GM19324 (cell line): ENCODE measurements at regions not wholly inside any gene's neighbourhood (a gene's known extent, or its start where the extent isn't known, plus 50 kb on each side); places are given as distances from the start of the nearest gene placed in this dataset.
"Not testable (repeated sequence)": the region's sequence is repeated elsewhere in the genome, so short reads cannot be mapped to it uniquely, and the experiment has no call there.

Experiments
- ATAC-seq: cut with Tn5 transposase; IDR thresholded peaks from one replicate; pipeline ENCODE4 v1.9.1; 2021; ENCODE audit warnings: mild to moderate bottlenecking, moderate library complexity; ENCODE audit not compliant: unreplicated experiment, low FRiP score

DNA sequence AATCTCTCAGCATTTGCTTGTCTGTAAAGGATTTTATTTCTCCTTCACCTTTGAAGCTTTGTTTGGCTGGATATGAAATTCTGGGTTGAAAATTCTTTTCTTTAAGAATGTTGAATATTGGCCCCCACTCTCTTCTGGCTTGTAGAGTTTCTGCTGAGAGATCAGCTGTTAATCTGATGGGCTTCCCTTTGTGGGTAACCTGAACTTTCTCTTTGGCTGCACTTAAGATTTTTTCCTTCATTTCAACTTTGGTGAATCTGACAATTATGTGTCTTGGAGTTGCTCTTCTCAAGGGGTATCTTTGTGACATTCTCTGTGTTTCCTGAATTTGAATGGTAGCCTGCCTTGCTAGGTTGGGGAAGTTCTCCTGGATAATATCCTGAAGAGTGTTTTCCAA lies 189.4 kb downstream of the TTC6 start:
- not testable (repeated sequence) for ATAC-seq

DNA sequence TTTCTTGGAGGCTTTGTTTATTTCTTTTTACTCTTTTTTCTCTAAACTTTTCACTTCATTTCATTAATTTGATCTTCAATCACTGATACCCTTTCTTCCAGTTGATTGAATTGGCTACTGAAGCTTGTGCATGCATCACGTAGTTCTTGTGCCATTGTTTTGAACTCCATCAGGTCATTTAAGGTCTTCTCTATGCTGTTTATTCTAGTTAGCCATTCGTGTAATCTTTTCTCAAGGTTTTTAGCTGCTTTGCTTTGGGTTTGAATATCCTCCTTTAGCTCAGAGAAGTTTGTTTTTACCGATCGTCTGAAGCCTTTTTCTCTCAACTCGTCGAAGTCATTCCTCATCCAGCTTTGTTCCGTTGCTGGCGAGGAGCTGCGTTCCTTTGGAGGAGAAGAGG lies 189.9 kb downstream of the TTC6 start:
- not testable (repeated sequence) for ATAC-seq

DNA sequence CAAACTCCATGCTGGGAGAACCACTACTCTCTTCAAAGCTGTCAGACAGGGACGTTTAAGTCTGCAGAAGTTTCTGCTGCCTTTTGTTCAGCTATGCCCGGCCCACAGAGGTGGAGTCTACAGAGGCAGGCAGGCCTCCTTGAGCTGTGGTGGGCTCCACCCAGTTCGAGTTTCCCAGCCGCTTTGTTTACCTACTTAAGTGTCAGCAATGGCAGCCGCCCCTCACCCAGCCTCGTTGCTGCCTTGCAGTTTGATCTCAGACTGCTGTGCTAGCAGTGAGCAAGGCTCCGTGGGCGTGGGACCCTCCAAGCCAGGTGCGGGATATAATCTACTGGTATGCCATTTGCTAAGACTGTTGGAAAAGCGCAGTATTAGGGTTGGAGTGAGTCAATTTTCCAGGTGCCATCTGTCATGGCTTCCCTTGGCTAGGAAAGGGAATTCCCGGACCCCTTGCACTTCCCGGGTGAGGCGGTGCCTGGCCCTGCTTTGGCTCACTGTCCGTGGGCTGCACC lies 190.7 kb downstream of the TTC6 start:
- ATAC-seq: not testable (repeated sequence)

DNA sequence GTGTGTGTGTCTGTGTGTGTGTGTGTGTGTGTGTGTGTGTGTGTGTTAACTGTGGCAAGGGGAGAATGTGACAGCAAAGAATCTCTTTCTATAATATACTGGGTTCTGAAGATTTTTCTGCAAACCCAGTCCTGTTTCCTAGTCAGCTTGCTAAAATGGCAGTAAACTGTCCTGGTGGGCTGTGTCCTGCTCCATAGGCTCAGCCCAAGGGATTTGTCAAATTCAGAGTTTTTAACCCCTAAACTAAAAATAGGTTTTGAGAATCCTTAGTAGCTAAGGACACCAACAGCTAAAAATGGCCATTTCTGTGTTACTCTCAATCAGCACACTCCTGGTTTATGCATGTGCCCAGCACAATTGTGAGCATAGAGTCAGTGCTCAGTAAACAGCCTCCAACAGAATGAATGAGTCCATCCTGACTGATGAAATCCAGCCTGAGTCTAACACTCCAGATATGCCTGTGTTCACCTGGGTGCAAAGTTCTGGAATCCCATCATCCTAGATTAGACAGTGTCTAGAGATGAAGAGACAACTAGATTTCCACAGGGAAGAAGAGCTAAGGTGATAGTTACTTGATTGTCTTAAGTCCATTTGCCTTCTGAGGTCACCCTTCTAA lies 192.6 kb downstream of the TTC6 start:
- ATAC-seq: no peak

DNA sequence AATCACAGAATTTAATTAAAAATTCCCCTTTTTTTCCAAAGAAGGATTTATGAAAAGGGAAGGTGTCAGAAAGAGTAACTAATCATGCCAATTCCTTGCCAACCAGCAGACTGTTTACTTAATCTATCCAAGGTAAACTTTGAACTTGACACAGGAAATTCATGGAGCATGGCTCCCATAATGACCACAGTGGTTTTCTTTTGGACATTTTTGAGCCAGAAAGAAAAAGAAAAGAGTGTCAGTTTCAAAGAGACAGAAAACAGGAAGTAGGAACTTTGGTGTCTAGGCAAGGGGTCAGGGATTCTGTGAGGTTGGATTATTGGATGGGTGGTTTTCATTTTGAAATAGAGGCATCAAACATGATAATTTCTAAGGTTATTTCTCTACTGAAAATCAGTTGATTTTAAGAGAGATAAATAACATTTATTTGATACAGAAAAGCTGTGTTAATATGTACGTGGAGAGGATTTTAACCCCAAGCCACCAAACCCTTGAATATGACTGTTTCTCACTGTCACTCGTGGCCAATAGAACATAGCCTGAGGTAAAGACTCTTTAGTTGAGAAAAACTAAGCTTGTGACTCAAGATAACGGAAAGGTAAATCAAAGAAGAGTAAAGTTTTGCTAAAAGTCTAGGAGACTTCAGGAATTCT lies 196.1 kb downstream of the TTC6 start:
- ATAC-seq: no peak

DNA sequence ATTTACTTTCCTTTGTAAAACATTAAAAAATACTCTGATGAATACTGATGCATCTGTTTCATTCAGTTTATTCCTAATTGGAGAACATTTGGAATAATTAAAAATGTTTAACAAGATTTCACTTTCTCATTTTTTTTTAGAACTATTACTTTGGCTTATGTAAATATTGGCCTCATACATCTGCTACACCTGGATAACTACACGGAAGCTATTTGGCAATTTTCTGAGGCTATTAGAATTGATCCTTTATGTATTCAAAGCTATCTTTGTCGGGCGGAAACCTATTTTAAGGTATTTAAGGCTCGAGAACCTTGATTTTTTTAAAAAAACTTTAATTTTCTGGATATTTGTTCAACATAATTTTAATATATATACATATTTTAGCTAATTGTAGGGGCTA lies 196.7 kb downstream of the TTC6 start:
- ATAC-seq: no peak

DNA sequence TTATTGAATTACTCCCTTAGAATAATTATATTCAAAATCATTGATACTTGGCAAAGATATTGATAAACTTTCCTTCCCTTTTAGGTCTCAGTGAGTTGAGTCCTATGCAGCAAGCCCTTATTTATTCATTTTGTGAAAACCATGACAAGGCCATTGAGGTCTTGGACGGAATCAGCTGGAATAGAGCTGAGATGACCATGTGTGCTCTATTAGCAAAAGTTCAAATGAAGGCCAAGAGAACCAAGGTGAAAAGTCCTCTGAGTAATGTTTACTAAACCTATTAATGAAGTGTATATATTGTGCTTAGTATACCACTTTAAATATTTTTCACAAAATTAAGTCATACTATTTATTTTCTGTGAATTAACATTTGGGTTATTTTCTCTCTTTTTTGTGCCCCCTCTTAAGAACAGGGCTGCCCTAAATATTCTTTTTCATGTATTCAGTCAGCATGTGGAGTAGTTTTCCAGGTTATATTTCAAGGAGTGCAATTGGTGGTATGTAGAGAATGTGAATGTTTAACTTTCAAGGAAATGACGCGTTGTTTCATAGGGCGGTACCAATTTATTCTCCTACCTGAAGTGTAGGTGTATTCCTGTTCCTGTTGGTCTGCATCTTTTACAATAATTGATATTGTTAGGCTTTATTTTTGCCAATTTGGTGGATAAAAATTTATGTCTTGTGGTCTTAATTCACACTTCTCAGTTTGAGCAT lies 201.4 kb downstream of the TTC6 start:
- no peak for ATAC-seq

DNA sequence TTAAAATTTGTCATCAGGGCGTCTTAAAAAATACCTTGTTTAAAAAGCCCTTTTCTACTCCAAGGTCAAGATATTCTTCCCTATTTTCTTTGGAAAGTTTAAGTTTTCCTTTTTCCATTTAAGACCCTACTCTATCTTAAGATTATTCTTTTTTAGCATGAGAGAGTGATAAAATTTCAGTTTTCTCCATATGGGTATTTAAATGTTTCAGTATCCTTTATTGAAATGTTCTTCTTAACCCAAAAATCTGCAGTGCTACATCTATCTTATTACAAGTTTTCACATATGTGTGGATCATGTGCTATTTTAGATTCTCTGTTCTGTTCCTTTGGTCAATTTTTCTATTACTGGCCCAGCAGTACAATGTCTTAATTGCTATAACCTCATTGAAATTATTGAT lies 202.2 kb downstream of the TTC6 start:
- ATAC-seq: no peak

DNA sequence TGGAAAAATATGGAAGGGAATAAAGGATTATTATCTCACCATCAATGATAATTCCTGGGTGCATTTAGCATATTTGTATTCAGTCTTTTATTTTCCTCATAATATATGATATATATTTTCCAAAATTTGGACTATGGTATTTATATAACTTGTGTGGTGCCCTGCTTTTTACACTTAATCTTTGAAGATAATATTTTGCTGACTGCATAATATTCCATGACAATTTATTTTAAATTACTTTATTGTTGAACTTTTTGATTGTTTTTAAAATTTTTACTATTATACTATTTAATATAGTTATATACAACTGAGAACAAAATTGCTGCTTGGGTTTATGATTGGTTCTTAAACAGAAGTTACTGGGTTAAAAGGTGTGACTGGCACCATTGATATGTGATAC lies 212.3 kb downstream of the TTC6 start:
- no peak for ATAC-seq

DNA sequence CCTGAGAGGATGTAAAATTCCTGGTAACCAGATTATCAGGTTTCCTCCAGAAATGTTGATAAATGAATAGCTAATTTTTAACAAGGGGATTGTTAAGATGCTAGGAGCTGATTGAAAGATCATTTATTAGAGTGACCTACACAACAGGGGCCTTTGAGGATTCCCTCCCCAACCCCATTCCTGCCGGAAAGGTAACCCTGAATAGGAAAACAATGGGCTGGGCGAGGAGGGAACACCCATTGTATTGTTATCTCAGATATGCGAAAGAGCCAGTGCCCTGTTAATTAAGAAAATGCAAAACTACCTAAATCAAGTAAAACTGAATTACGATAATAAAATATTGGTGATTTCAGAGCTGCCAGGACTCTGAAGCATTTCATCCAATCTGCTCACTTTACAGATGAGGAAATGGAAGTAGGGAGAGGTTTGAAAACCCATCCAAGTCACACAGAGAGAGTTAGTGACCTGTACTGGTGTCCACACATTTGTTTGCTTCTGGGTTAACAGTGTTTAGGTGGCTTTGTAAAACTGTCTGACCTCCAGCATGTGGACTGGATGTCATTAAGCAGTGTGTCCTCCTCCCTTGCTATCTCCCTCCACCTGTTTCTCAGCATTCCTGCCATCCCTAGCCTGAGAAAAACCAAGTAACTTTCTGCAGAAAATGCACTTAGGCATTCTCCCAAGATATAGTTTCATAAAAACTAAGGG lies 214.8 kb downstream of the TTC6 start:
- no peak for ATAC-seq

DNA sequence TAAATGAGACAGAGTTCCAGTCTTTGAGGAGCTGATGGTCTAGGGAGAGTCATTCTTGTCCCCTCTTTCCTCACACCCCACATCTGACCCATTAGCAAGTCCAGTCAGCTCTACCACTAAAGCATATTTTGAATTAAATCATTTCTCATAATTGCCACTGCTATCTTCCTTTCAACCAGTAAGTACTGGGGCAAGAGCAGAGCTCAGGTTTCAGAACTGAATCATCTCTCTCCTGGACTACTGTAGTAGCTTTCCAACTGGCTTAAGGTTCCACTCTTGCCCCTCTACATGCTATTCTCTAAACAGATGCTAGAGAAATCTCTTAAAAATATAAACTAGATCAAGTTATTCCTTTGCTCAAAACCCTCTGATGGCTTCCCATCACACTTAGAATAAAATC lies 218.3 kb downstream of the TTC6 start:
- no peak for ATAC-seq

DNA sequence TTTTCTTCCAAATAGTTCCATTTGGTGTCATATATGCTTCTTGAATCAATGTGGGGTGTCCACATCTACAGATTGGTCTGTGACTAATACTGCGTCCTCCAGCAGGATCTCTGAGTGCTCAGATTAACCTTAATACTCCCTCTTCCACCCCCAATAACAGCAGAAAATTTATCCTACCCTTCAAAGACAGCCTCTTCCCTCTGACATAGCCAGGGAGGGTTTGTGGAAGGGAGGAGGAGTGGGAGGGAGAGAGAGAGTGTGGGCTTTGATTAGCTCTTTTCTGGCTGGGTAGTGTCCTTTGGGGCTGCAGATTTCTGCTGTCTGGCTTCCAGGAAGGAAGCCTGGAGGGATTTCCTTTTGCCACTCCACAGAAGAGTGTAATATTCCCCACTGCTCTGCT lies 220.7 kb downstream of the TTC6 start:
- ATAC-seq: no peak

DNA sequence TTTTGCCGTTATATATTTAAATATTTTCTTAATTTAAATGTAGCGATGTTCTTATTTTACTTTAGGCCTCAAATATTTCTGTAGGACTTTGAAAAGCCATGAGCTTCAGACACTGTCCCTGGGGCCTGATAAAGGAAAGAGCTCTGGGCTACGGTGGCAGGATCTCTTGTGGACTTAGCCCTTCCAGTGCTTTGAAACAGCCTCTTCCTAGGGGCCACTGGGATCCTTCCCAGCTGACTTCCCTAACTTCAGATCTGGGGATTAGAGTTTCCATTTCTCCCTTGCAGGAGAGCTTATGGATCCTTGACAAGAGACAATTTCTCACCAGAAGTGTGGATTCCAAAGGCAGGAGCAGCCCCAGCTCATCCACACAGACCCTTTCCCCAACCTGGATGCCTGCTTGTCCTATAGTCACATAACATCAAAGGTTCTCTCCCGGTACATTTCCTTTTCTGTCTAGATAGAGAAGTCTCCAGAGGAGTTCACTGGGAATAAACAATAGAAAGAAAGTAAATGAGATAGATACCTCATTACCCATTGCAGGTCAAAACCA lies 221.4 kb downstream of the TTC6 start:
- no peak for ATAC-seq

DNA sequence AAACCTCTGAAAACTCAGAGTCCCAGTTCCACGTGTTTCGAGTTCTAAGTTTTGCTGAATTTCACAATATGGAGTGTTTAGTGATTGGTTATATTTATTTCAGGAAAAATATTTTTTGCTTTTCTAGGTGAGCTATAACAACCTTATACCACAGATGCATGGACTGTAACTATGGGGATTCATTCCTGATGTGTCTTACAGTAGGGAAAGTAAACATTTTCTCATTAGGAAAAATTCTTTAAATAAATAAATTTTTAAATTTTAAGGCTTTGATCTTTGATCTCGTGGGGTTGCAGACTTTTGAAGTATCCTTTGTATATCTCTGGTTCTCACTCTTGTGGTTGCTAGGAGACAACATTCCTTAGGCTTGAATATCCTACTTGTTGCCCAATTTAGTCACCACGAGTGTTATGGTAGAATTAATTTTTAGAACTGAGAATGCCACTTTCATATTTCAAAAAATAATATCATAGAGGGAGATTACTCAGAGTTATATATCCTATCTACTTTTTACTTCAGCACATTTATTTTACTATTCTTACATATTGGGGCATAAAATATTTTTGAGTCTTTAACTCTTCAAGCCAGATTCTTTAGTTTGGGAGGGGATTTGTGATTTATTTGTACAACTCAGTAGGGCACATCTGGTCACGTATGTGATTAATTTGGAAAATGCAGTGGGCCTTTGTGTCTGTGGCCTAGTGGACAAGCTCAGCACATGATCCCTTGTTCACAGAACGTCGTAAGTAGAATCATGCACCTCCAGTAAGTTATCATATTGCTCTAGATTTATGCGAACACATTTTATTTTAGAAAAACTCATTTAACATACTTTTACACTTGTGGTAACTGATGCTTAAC lies 224.0 kb downstream of the TTC6 start:
- no peak for ATAC-seq

DNA sequence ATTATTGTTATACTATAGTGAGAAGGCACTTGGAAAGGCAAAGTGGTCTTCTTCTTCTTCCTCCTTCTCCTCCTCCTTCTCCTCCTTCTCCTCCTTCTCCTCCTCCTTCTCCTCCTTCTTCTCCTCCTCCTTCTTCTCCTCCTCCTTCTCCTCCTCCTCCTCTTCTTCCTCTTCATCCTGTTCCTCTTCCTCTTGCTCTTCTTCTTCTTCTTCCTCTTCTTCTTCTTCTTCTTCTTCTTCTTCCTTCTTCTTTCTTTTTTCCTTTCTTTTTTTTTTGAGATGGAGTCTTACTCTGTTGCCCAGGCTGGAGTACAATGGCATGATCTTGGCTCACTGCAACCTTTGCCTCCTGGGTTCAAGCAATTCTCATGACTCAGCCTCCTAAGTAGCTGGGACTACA lies 225.4 kb downstream of the TTC6 start:
- ATAC-seq: not testable (repeated sequence)

DNA sequence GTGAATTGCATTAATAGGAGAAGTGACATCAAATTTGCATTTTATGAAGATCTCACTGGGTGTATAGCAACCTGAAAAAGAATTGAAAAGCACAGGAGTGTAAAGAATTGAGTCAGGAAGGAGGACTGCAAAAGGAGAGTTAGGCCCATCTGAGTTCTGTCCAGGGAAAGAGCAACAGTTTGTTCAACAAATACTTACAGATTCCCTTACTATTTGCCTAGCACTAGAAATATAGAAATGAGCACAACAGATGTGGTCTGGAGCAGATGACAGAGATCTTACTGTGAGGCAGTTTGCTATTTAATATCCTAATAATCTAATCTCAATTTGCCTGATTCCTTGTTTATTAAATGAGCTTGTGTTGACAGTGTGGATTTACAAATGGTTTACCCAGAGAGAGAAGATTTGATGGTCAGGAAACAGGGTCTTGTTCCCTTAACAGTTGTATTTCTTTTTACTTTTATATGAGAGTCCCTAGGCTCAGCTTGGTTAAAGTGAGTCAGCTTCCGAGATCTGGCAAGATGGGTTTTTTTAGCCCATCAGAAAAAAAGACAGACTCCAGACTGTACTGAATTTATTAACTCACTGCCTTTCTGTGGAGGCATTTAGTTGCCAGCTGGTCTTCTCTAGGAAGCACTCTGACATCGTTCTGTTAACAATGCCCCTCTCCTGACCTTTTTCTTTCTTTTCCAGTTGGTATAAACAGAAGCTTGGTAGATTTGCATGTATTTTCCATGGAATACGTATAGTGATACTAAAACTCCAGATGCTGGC lies 229.7 kb downstream of the TTC6 start:
- no peak for ATAC-seq

DNA sequence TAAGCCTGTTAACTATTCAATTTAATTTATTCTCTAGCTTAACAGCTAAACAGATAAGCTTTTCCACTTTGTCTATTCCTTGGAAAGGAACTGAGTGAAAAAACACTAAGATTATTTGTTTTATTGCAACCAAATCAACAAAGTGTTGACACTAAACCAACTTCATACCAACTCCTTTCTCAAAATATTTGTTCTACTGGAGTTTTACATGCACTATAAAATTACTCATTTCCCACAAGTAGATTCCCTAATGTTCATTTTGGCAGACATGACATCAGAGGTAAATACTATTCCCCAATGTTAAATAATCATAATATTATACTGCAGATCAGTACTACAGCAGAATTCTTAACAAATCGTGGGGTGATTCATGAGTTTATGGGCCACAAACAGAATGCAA lies 231.4 kb downstream of the TTC6 start:
- ATAC-seq: no peak

DNA sequence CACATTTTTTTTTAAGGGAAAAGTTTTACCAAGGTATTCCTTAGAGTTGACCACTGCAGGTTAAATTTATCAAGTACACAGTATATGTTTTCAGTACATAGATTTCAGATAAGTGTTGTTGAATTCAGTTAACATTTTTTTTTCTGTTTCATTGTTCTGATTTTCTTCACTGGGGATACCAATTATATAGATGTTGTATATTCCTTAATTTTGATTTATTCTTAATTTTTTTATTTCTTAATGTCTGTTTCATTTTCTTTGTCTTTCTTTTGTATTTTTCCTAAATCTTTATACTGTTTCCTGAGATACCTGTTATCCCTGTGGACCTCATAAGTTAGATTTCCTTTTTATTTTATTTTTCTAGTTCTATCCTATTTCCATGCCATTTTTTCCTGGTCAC lies 234.8 kb downstream of the TTC6 start:
- ATAC-seq: no peak

DNA sequence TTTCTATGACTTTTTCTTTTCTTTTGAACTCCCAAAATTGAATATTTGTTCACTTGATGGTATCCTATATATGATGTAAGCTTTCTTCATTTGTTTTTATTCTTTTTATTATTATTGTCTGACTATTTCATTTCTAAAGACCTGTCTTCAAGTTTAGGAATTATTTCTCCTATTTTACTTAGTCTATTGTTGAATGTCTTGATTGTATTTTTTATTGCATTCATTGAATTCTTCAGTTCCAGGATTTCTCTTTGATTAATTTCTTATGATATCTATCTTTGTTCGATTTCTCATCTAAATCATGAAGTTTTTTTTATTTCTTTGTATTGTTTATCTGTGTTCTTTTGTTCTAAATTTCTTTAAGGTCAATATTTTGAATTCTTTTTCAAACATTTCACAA lies 238.8 kb downstream of the TTC6 start:
- no peak for ATAC-seq
